ENCODE measurements at regions not wholly inside any gene's neighbourhood (a gene's known extent, or its start where the extent isn't known, plus 50 kb on each side); places are given as distances from the start of the nearest gene placed in this dataset.

GRCh38 chr5:3309538-3309937, 286.1 kb upstream of the IRX1 start:
- H3K27ac ChIP-seq (ENCODE audit: low read depth, low read length) = no peak overlapping the region
- H3K9me2 ChIP-seq (ENCODE audit: insufficient read depth) = no peaks in the 10 kb centered on the region
- no TSS peak for BruUV-seq (replicated peaks)
- no peak for DNase-seq (ENCODE audit: low read depth, low spot score)
- no peaks in the 10 kb centered on the region for H3K27me3 ChIP-seq (ENCODE audit: insufficient read depth, low read length)
- no peak for ATAC-seq
- ChIA-PET POLR2A (no interaction called here), CTCF (no interaction called here), RAD21 (ENCODE audit: low non-redundant PET in 1 of 2, low total read pairs in 2 of 2, uncharacterized antibody in 2 of 2, unreplicated experiment in 2 of 2) (no interaction called here)
- TF ChIP-seq POLR2A (IDR thresholded peaks at IDR 0.05; ENCODE audit: borderline replicate concordance, extremely low read depth, insufficient read depth, insufficient read length) (no peak), SRF (IDR thresholded peaks at IDR 0.05; ENCODE audit: low read depth) (no peak), TCF7L2 (IDR thresholded peaks at IDR 0.05; ENCODE audit: borderline replicate concordance, extremely low read depth, insufficient read depth, insufficient read length) (no peak), EGR1 (IDR thresholded peaks at IDR 0.05; ENCODE audit: low read depth) (no peak), CEBPB (IDR thresholded peaks at IDR 0.05; ENCODE audit: low read depth) (no peak), EZH2phosphoT487 (IDR thresholded peaks at IDR 0.05; ENCODE audit: borderline replicate concordance) (no peak), ELF1 (IDR thresholded peaks at IDR 0.05; ENCODE audit: borderline replicate concordance, low read depth) (no peak), POLR2AphosphoS5 (IDR thresholded peaks at IDR 0.05; ENCODE audit: low read depth, low read length) (no peak), SIN3A (IDR thresholded peaks at IDR 0.05; ENCODE audit: low read depth) (no peak), JUND (IDR thresholded peaks at IDR 0.05) (no peak), ZNF274 (IDR thresholded peaks at IDR 0.05; ENCODE audit: low read depth, low read length) (no peak), FOSL1 (IDR thresholded peaks at IDR 0.05; ENCODE audit: low read depth) (no peak), YY1 (IDR thresholded peaks at IDR 0.05; ENCODE audit: extremely low read depth, insufficient replicate concordance, low read depth, low read length) (no peak), REST (IDR thresholded peaks at IDR 0.05; ENCODE audit: low read depth) (no peak), CBX3 (IDR thresholded peaks at IDR 0.05; ENCODE audit: low read depth) (no peak), EZH2 (IDR thresholded peaks at IDR 0.05) (no peak), SP1 (IDR thresholded peaks at IDR 0.05; ENCODE audit: low read depth) (no peak)
- TF ChIP-seq, protein P1, sequence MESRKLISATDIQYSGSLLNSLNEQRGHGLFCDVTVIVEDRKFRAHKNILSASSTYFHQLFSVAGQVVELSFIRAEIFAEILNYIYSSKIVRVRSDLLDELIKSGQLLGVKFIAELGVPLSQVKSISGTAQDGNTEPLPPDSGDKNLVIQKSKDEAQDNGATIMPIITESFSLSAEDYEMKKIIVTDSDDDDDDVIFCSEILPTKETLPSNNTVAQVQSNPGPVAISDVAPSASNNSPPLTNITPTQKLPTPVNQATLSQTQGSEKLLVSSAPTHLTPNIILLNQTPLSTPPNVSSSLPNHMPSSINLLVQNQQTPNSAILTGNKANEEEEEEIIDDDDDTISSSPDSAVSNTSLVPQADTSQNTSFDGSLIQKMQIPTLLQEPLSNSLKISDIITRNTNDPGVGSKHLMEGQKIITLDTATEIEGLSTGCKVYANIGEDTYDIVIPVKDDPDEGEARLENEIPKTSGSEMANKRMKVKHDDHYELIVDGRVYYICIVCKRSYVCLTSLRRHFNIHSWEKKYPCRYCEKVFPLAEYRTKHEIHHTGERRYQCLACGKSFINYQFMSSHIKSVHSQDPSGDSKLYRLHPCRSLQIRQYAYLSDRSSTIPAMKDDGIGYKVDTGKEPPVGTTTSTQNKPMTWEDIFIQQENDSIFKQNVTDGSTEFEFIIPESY (IDR thresholded peaks at IDR 0.05; ENCODE audit: extremely low read depth, insufficient replicate concordance, low read length) = no peak
- TF ChIP-seq, protein P2, sequence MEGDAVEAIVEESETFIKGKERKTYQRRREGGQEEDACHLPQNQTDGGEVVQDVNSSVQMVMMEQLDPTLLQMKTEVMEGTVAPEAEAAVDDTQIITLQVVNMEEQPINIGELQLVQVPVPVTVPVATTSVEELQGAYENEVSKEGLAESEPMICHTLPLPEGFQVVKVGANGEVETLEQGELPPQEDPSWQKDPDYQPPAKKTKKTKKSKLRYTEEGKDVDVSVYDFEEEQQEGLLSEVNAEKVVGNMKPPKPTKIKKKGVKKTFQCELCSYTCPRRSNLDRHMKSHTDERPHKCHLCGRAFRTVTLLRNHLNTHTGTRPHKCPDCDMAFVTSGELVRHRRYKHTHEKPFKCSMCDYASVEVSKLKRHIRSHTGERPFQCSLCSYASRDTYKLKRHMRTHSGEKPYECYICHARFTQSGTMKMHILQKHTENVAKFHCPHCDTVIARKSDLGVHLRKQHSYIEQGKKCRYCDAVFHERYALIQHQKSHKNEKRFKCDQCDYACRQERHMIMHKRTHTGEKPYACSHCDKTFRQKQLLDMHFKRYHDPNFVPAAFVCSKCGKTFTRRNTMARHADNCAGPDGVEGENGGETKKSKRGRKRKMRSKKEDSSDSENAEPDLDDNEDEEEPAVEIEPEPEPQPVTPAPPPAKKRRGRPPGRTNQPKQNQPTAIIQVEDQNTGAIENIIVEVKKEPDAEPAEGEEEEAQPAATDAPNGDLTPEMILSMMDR (IDR thresholded peaks at IDR 0.05 in 2 of 3, conservative IDR thresholded peaks at IDR 0.05 in 1 of 3; ENCODE audit: borderline replicate concordance in 1 of 3, insufficient read depth in 1 of 3, low read depth in 2 of 3, low read length in 2 of 3) = no peak
- TF ChIP-seq, protein P3, sequence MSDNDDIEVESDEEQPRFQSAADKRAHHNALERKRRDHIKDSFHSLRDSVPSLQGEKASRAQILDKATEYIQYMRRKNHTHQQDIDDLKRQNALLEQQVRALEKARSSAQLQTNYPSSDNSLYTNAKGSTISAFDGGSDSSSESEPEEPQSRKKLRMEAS (IDR thresholded peaks at IDR 0.05) = no peak
- no peak overlapping the region for H2AFZ ChIP-seq (ENCODE audit: low read depth, low read length, poor library complexity, severe bottlenecking)
- H3K4me2 ChIP-seq (ENCODE audit: low read length) = no peak overlapping the region
- intact Hi-C loops (cut with micrococcal nuclease) = no loop called here
- H3K9me3 ChIP-seq (ENCODE audit: control insufficient read depth in 1 of 2, insufficient read depth in 1 of 2, low read depth in 1 of 2, low read length in 2 of 2) = peaks cover 12 to 46% of the 10 kb centered on the region in 2 experiments; a peak in 2 of 4 replicates
- H3K79me2 ChIP-seq (ENCODE audit: insufficient read depth, low read length) = no peaks in the 10 kb centered on the region
- H3K4me3 ChIP-seq (replicated peaks in 1 of 2; ENCODE audit: low read depth in 1 of 2, low read length in 2 of 2) = no peak overlapping the region
- no peaks in the 10 kb centered on the region for H3K4me1 ChIP-seq (ENCODE audit: control insufficient read depth in 1 of 2, insufficient read depth in 2 of 2, low read length in 2 of 2)
- H3K9ac ChIP-seq (ENCODE audit: low read length) = no peak overlapping the region
- H3K36me3 ChIP-seq (ENCODE audit: control insufficient read depth in 1 of 2, insufficient read depth in 2 of 2, low read length in 2 of 2) = no peaks in the 10 kb centered on the region
- no peaks in the 10 kb centered on the region for H4K20me1 ChIP-seq (ENCODE audit: insufficient read depth)
